ENCODE measurements at regions not wholly inside any gene's neighbourhood (a gene's known extent, or its start where the extent isn't known, plus 50 kb on each side); places are given as distances from the start of the nearest gene placed in this dataset.

- Histone ChIP-seq H3K27ac (ENCODE audit: low read depth in 1 of 2, low read length in 2 of 2) (no peak overlapping the region), H2AFZ (ENCODE audit: insufficient read depth, low read depth, low read length, poor library complexity, severe bottlenecking) (no peak overlapping the region), H3K27me3 (ENCODE audit: control insufficient read depth in 2 of 2, insufficient read depth in 2 of 2, low read length in 2 of 2) (no peaks in the 10 kb centered on the region), H3K9me3 (replicated peaks in 1 of 2; ENCODE audit: control insufficient read depth in 1 of 2, insufficient read depth in 1 of 2, low read length in 2 of 2) (peaks cover 0 to 12% of the 10 kb centered on the region in 2 donors), H3K4me2 (replicated peaks; ENCODE audit: extremely low read depth, low read length, poor library complexity, severe bottlenecking) (no peak overlapping the region), H3K36me3 (replicated peaks in 1 of 2; ENCODE audit: control insufficient read depth in 1 of 2, insufficient read depth in 2 of 2, low read length in 2 of 2) (no peaks in the 10 kb centered on the region), H3K79me2 (ENCODE audit: insufficient read depth, low read length) (no peaks in the 10 kb centered on the region), H4K20me1 (ENCODE audit: insufficient read depth, low read length) (no peaks in the 10 kb centered on the region), H3K4me3 (replicated peaks in 1 of 3; ENCODE audit: low read depth in 2 of 3, low read length in 3 of 3) (no peak overlapping the region), H3K9ac (ENCODE audit: insufficient read depth, low read length, poor library complexity, severe bottlenecking) (no peak overlapping the region), H3K4me1 (ENCODE audit: control insufficient read depth in 1 of 2, insufficient read depth in 2 of 2, low read length in 2 of 2) (no peaks in the 10 kb centered on the region)
- Mint-ChIP-seq H3K36me3 (no peaks in the 10 kb centered on the region), H3K4me1 (no peaks in the 10 kb centered on the region), H3K27me3 (ENCODE audit: low read depth in 3 of 3) (peaks cover 0 to 1% (median 0%) of the 10 kb centered on the region in 3 donors), H3K27ac (no peak overlapping the region), H3K4me3 (no peak overlapping the region), H3K9me3 (peaks cover 0 to 7% (median 6%) of the 10 kb centered on the region in 7 donors)
- no peak for DNase-seq
- TF ChIP-seq CTCF (IDR thresholded peaks at IDR 0.05), result no peak
- intact Hi-C loops (cut with micrococcal nuclease), result no loop called here
- no CpG with 5 or more reads among the region's 2 CpGs for WGBS (ENCODE audit: insufficient coverage)
Measured at GRCh38 chr18:27803957-27804356, 373.0 kb downstream of the CDH2 start.

DNA sequence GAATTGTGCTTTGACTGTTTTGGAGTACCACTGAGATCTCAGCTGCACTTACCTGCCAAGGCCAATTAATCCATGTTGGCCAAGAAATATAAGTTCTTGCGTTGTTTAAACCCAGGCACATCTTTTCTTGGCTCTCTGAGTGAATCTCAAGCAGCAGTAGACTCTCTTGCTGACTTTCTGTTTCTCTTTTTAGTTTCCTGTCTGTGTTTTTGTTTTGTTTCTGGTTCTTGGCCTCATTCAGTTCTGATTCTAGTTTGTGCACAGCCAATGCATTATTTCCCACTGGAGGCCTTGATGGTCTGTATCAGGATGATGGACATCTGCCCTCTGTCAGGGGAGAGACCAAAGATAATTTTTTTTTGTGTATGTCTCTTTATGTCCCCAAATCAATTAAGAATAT, 379.4 kb downstream of the CDH2 start:
- 100% methylated on average over 1 of the region's 1 CpG for WGBS (ENCODE audit: insufficient coverage)

More for the DNA sequence above, 379.4 kb downstream of the CDH2 start:
- no peak overlapping the region for H3K27ac Mint-ChIP-seq
- no peaks in the 10 kb centered on the region for H3K4me1 Mint-ChIP-seq
- H3K9me3 ChIP-seq (replicated peaks in 1 of 2; ENCODE audit: control insufficient read depth in 1 of 2, insufficient read depth in 1 of 2, low read length in 2 of 2), result peaks cover 0 to 4% of the 10 kb centered on the region in 2 donors
- intact Hi-C loops (cut with micrococcal nuclease), result no loop called here
- no peaks in the 10 kb centered on the region for H3K36me3 ChIP-seq (replicated peaks in 1 of 2; ENCODE audit: control insufficient read depth in 1 of 2, insufficient read depth in 2 of 2, low read length in 2 of 2)
- H3K27ac ChIP-seq (ENCODE audit: low read depth in 1 of 2, low read length in 2 of 2), result no peak overlapping the region
- H3K9me3 Mint-ChIP-seq, result peaks cover 0 to 5% (median 0%) of the 10 kb centered on the region in 7 donors
- no peak overlapping the region for H3K4me2 ChIP-seq (replicated peaks; ENCODE audit: extremely low read depth, low read length, poor library complexity, severe bottlenecking)
- H3K4me3 ChIP-seq (replicated peaks in 1 of 3; ENCODE audit: low read depth in 2 of 3, low read length in 3 of 3), result no peak overlapping the region
- no peaks in the 10 kb centered on the region for H3K36me3 Mint-ChIP-seq
- H3K79me2 ChIP-seq (ENCODE audit: insufficient read depth, low read length), result no peaks in the 10 kb centered on the region
- no peak overlapping the region for H3K9ac ChIP-seq (ENCODE audit: insufficient read depth, low read length, poor library complexity, severe bottlenecking)
- H2AFZ ChIP-seq (ENCODE audit: insufficient read depth, low read depth, low read length, poor library complexity, severe bottlenecking), result no peak overlapping the region
- no peak for DNase-seq
- no peaks in the 10 kb centered on the region for H3K27me3 ChIP-seq (ENCODE audit: control insufficient read depth in 2 of 2, insufficient read depth in 2 of 2, low read length in 2 of 2)
- H3K27me3 Mint-ChIP-seq (ENCODE audit: low read depth in 3 of 3), result no peaks in the 10 kb centered on the region
- no peak overlapping the region for H3K4me3 Mint-ChIP-seq
- H3K4me1 ChIP-seq (ENCODE audit: control insufficient read depth in 1 of 2, insufficient read depth in 2 of 2, low read length in 2 of 2), result no peaks in the 10 kb centered on the region
- no peak for TF ChIP-seq CTCF (IDR thresholded peaks at IDR 0.05)
- no peaks in the 10 kb centered on the region for H4K20me1 ChIP-seq (ENCODE audit: insufficient read depth, low read length)
